Liver (tissue), 8 donors: ENCODE measurements at regions not wholly inside any gene's neighbourhood (a gene's known extent, or its start where the extent isn't known, plus 50 kb on each side); places are given as distances from the start of the nearest gene placed in this dataset.

Source experiments
- DNase-seq: peaks from one replicate; pipeline ENCODE4 v3.0.0-alpha.2; 2017; ENCODE audit warnings: low spot score
- H3K27ac ChIP-seq, 2 donors: one replicate each; pipeline ENCODE4 v1.7.0; 2013; ENCODE audit warnings: inconsistent platforms in 2 of 2, low read length in 2 of 2, control low read depth in 1 of 2, low read depth in 1 of 2, mild to moderate bottlenecking in 1 of 2
- H3K27me3 ChIP-seq, 4 donors: one replicate each; pipeline versions ENCODE4 v1.6.1 to v1.7.0; 2013; ENCODE audit warnings: low read length in 3 of 4, inconsistent platforms in 1 of 4, mild to moderate bottlenecking in 1 of 4, moderate library complexity in 1 of 4; ENCODE audit not compliant: control insufficient read depth in 4 of 4, insufficient read depth in 4 of 4
- H3K36me3 ChIP-seq, 4 donors: one replicate each; pipeline versions ENCODE4 v1.6.1 to v1.7.0; 2013; ENCODE audit warnings: low read length in 3 of 4, mild to moderate bottlenecking in 3 of 4, low read depth in 1 of 4, moderate library complexity in 1 of 4; ENCODE audit not compliant: control insufficient read depth in 4 of 4, insufficient read depth in 3 of 4
- H3K4me1 ChIP-seq, 4 donors: one replicate each; pipeline versions ENCODE4 v1.6.1 to v1.7.0; 2013; ENCODE audit warnings: low read length in 3 of 4, mild to moderate bottlenecking in 3 of 4, moderate library complexity in 1 of 4; ENCODE audit not compliant: control insufficient read depth in 4 of 4, insufficient read depth in 4 of 4
- H3K4me3 ChIP-seq, 3 donors: one replicate each; pipeline versions ENCODE4 v1.6.1 to v1.7.0; 2013; ENCODE audit warnings: low read length in 3 of 3, control low read depth in 1 of 3, low read depth in 1 of 3, mild to moderate bottlenecking in 1 of 3
- H3K9ac ChIP-seq, 2 donors: one replicate each; pipeline ENCODE4 v1.7.0; 2013; ENCODE audit warnings: low read length in 2 of 2, mild to moderate bottlenecking in 2 of 2, moderate library complexity in 2 of 2, control low read depth in 1 of 2, low read depth in 1 of 2
- H3K9me3 ChIP-seq, 4 donors: one replicate each; pipeline versions ENCODE4 v1.6.1 to v1.7.0; 2013; ENCODE audit warnings: low read length in 3 of 4; ENCODE audit not compliant: control insufficient read depth in 4 of 4
- ATF3 ChIP-seq: IDR thresholded peaks from 2 replicates; pipeline ENCODE4 v1.6.1; 2016; ENCODE audit warnings: antibody characterized with exemption
- EGR1 ChIP-seq, 2 donors: IDR thresholded peaks; 2 replicates each; pipeline ENCODE4 v1.6.1; 2016 to 2018; ENCODE audit warnings: antibody characterized with exemption in 2 of 2, low read depth in 2 of 2
- FOXA1 ChIP-seq: IDR thresholded peaks from 2 replicates; pipeline ENCODE4 v1.6.1; 2016; ENCODE audit warnings: antibody characterized with exemption
- FOXA2 ChIP-seq: IDR thresholded peaks from 2 replicates; pipeline ENCODE4 v1.6.1; 2016; ENCODE audit warnings: antibody characterized with exemption
- GABPA ChIP-seq, 2 donors: IDR thresholded peaks in 1 of 2; conservative IDR thresholded peaks in 1 of 2; 2 replicates each; pipeline ENCODE4 v1.6.1; 2016; ENCODE audit warnings: antibody characterized with exemption in 2 of 2, mild to moderate bottlenecking in 1 of 2, moderate library complexity in 1 of 2
- HNF4A ChIP-seq, 2 donors: conservative IDR thresholded peaks; 2 replicates each; pipeline ENCODE4 v1.6.1; 2016; ENCODE audit warnings: antibody characterized with exemption in 2 of 2, mild to moderate bottlenecking in 2 of 2
- HNF4G ChIP-seq: IDR thresholded peaks from 2 replicates; pipeline ENCODE4 v1.6.1; 2016; ENCODE audit warnings: antibody characterized with exemption
- JUND ChIP-seq, 2 donors: IDR thresholded peaks; 2 replicates each; pipeline ENCODE4 v1.6.1; 2016; ENCODE audit warnings: antibody characterized with exemption in 2 of 2
- NR2F2 ChIP-seq: IDR thresholded peaks from 2 replicates; pipeline ENCODE4 v1.6.1; 2016; ENCODE audit warnings: antibody characterized with exemption
- RAD21 ChIP-seq, 2 donors: IDR thresholded peaks; 2 replicates each; pipeline ENCODE4 v1.6.1; 2016; ENCODE audit warnings: antibody characterized with exemption in 2 of 2, mild to moderate bottlenecking in 2 of 2
- RXRA ChIP-seq, 2 donors: IDR thresholded peaks; 2 replicates each; pipeline ENCODE4 v1.6.1; 2017 to 2018; ENCODE audit warnings: antibody characterized with exemption in 2 of 2, mild to moderate bottlenecking in 1 of 2
- SP1 ChIP-seq: IDR thresholded peaks from 2 replicates; pipeline ENCODE4 v1.6.1; 2018; ENCODE audit warnings: antibody characterized with exemption, mild to moderate bottlenecking
- TAF1 ChIP-seq: conservative IDR thresholded peaks from 2 replicates; pipeline ENCODE4 v1.6.1; 2016; ENCODE audit warnings: antibody characterized with exemption, mild to moderate bottlenecking
- YY1 ChIP-seq: IDR thresholded peaks from 2 replicates; pipeline ENCODE4 v1.6.1; 2016; ENCODE audit warnings: antibody characterized with exemption, mild to moderate bottlenecking
- WGBS: extraction: QIAGEN DNeasy Blood & Tissue Kit; methylation state at CpG from one replicate; pipeline ENCODE4 v1.1.7; 2013; 5-methylcytosine and 5-hydroxymethylcytosine counted together
- TF ChIP-seq, protein P1 (sequence below): IDR thresholded peaks from 2 replicates; pipeline ENCODE4 v1.6.1; 2016; ENCODE audit warnings: antibody characterized with exemption
- TF ChIP-seq, protein P2 (sequence below): IDR thresholded peaks from 2 replicates; pipeline ENCODE4 v1.6.1; 2016; ENCODE audit warnings: antibody characterized with exemption
- TF ChIP-seq, protein P3 (sequence below): fragments of 150-350 bp; IDR thresholded peaks from 2 replicates; pipeline ENCODE4 v1.5.1; 2017; ENCODE audit warnings: improper control_type of control experiment, low read depth, low read length; ENCODE audit not compliant: missing input control
- donor health status: healthy.
- donor health status: healthy.
- donor health status: healthy.
- donor health status: healthy.
- donor health status: healthy.

DNA sequence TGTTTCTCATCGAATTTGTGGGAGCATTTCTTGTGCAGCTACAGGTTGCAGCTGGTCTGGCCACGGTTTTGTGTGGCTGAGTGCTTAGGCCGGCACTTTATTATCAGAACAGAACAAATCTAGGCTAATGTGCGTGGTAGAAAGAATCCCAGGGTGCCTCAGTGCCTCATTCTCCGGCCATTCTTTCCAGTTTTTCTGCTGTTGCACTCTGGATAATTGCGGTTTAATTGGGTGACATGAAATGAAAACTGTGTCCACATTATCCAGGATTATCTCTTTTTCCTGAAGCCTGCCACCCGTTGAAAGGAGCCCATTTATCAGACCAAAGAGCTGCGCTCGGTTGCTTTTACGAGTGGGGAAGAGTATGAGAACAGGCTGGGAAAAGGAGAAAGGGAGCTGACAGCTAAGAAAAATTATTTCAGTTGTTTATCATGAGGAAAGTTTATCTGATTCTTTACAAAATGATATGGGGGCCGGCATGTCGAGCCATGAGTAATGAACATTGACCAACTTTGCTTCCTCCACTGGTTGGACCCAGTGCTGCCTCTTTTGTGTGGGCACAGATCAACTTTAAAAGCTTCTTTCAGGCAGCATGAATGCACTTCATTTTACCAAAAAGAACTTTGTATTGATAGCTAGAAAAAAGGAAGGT, 117.0 kb upstream of the SOX21 start:
- no peaks in the 10 kb centered on the region for H3K27me3 ChIP-seq
- no peaks in the 10 kb centered on the region for H3K4me1 ChIP-seq
- DNase-seq = no peak
- 77% methylated on average over 12 of the region's 12 CpGs for WGBS
- H3K9ac ChIP-seq = no peak overlapping the region
- H3K36me3 ChIP-seq = no peaks in the 10 kb centered on the region
- no peak overlapping the region for H3K4me3 ChIP-seq
- no peak overlapping the region for H3K27ac ChIP-seq
- TF ChIP-seq TAF1 (no peak), GABPA (IDR thresholded peaks at IDR 0.05 in 1 of 2, conservative IDR thresholded peaks at IDR 0.05 in 1 of 2) (no peak), EGR1 (IDR thresholded peaks at IDR 0.05; ENCODE audit: low read depth in 2 of 2) (no peak), HNF4G (no peak), FOXA1 (no peak), HNF4A (conservative IDR thresholded peaks at IDR 0.05) (no peak), JUND (IDR thresholded peaks at IDR 0.05) (no peak), ATF3 (no peak), SP1 (no peak), FOXA2 (no peak), NR2F2 (no peak), RAD21 (IDR thresholded peaks at IDR 0.05) (no peak)
- TF ChIP-seq, protein P1, sequence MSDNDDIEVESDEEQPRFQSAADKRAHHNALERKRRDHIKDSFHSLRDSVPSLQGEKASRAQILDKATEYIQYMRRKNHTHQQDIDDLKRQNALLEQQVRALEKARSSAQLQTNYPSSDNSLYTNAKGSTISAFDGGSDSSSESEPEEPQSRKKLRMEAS = no peak
- TF ChIP-seq, protein P2, sequence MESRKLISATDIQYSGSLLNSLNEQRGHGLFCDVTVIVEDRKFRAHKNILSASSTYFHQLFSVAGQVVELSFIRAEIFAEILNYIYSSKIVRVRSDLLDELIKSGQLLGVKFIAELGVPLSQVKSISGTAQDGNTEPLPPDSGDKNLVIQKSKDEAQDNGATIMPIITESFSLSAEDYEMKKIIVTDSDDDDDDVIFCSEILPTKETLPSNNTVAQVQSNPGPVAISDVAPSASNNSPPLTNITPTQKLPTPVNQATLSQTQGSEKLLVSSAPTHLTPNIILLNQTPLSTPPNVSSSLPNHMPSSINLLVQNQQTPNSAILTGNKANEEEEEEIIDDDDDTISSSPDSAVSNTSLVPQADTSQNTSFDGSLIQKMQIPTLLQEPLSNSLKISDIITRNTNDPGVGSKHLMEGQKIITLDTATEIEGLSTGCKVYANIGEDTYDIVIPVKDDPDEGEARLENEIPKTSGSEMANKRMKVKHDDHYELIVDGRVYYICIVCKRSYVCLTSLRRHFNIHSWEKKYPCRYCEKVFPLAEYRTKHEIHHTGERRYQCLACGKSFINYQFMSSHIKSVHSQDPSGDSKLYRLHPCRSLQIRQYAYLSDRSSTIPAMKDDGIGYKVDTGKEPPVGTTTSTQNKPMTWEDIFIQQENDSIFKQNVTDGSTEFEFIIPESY = no peak
- H3K9me3 ChIP-seq = no peaks in the 10 kb centered on the region

DNA sequence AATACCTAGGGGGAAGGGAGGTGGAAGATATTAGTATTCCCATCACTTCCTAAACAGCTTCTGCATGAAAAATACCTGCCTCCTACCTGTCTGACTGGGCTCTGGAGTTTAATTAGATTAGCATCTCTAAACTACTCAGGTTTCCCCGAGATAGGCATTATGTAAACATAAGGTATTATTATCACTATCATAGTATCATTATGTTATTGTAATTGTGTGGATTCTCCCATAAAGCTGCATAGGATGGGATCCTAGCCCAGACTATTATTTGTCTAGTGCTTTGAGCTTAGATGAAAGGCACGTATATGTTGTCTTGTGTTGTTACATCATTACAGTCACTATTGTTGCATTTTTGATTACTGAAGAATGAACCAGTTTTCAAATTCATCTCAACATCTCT, 115.2 kb upstream of the SOX21 start:
- no peak overlapping the region for H3K9ac ChIP-seq
- no peak overlapping the region for H3K27ac ChIP-seq
- no peak for DNase-seq
- no peaks in the 10 kb centered on the region for H3K27me3 ChIP-seq
- H3K4me3 ChIP-seq = no peak overlapping the region
- no peaks in the 10 kb centered on the region for H3K36me3 ChIP-seq
- 43% methylated on average over 2 of the region's 2 CpGs for WGBS
- no peaks in the 10 kb centered on the region for H3K9me3 ChIP-seq
- TF ChIP-seq, protein P2 = no peak
- TF ChIP-seq HNF4A (conservative IDR thresholded peaks at IDR 0.05) (no peak), NR2F2 (no peak), RAD21 (IDR thresholded peaks at IDR 0.05) (no peak), YY1 (no peak), JUND (IDR thresholded peaks at IDR 0.05) (no peak), RXRA (IDR thresholded peaks at IDR 0.05) (no peak)
- TF ChIP-seq, protein P3, sequence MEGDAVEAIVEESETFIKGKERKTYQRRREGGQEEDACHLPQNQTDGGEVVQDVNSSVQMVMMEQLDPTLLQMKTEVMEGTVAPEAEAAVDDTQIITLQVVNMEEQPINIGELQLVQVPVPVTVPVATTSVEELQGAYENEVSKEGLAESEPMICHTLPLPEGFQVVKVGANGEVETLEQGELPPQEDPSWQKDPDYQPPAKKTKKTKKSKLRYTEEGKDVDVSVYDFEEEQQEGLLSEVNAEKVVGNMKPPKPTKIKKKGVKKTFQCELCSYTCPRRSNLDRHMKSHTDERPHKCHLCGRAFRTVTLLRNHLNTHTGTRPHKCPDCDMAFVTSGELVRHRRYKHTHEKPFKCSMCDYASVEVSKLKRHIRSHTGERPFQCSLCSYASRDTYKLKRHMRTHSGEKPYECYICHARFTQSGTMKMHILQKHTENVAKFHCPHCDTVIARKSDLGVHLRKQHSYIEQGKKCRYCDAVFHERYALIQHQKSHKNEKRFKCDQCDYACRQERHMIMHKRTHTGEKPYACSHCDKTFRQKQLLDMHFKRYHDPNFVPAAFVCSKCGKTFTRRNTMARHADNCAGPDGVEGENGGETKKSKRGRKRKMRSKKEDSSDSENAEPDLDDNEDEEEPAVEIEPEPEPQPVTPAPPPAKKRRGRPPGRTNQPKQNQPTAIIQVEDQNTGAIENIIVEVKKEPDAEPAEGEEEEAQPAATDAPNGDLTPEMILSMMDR = no peak
- no peaks in the 10 kb centered on the region for H3K4me1 ChIP-seq
